OCI-LY1 (cell line): ENCODE measurements at regions not wholly inside any gene's neighbourhood (a gene's known extent, or its start where the extent isn't known, plus 50 kb on each side); places are given as distances from the start of the nearest gene placed in this dataset.

Experiments
- EZH2 ChIP-seq: fragments of 200-600 bp; sonication (generic), shearing (Covaris generic); IDR thresholded peaks from 2 replicates; pipeline ENCODE4 v1.8.0; 2017; ENCODE audit warnings: borderline replicate concordance, mixed run types, mild to moderate bottlenecking, antibody characterized with exemption, low read length, moderate library complexity, mixed read lengths
- TF ChIP-seq, protein P1 (sequence below): fragments of 200-600 bp; sonication (generic), shearing (Covaris generic); IDR thresholded peaks from 2 replicates; pipeline ENCODE4 v1.5.1; 2017; ENCODE audit warnings: mild to moderate bottlenecking, antibody characterized with exemption, low read length, moderate library complexity, mixed read lengths

GRCh38 chr9:80509358-80509757 lies 937.6 kb downstream of the TLE4 start:
- TF ChIP-seq, protein P1, sequence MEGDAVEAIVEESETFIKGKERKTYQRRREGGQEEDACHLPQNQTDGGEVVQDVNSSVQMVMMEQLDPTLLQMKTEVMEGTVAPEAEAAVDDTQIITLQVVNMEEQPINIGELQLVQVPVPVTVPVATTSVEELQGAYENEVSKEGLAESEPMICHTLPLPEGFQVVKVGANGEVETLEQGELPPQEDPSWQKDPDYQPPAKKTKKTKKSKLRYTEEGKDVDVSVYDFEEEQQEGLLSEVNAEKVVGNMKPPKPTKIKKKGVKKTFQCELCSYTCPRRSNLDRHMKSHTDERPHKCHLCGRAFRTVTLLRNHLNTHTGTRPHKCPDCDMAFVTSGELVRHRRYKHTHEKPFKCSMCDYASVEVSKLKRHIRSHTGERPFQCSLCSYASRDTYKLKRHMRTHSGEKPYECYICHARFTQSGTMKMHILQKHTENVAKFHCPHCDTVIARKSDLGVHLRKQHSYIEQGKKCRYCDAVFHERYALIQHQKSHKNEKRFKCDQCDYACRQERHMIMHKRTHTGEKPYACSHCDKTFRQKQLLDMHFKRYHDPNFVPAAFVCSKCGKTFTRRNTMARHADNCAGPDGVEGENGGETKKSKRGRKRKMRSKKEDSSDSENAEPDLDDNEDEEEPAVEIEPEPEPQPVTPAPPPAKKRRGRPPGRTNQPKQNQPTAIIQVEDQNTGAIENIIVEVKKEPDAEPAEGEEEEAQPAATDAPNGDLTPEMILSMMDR = no peak
- no peak for TF ChIP-seq EZH2
